CD14-positive monocyte (primary cell): ENCODE measurements at regions not wholly inside any gene's neighbourhood (a gene's known extent, or its start where the extent isn't known, plus 50 kb on each side); places are given as distances from the start of the nearest gene placed in this dataset.

Experiments
- DNase-seq, 3 donors: peaks; one replicate each; pipeline ENCODE4 v3.0.0-alpha.2; 2011 to 2022
- H2AFZ ChIP-seq: 2 replicates; pipeline ENCODE4 v1.6.0; 2012; ENCODE audit warnings: mild to moderate bottlenecking, low read depth, low read length, inconsistent platforms; ENCODE audit not compliant: insufficient read depth, poor library complexity, severe bottlenecking
- H3K27ac ChIP-seq, 2 donors: 1 replicate in 1 of 2; 2 replicates in 1 of 2; pipeline ENCODE4 v1.5.1; 2012 to 2013; ENCODE audit warnings: low read length in 2 of 2, control low read depth in 1 of 2, inconsistent platforms in 1 of 2, low read depth in 1 of 2, mild to moderate bottlenecking in 1 of 2
- H3K27me3 ChIP-seq, 2 donors: one replicate each; pipeline versions ENCODE4 v1.6.0 to v1.6.1; 2011 to 2013; ENCODE audit warnings: low read length in 2 of 2; ENCODE audit not compliant: control insufficient read depth in 2 of 2, insufficient read depth in 2 of 2
- H3K36me3 ChIP-seq, 2 donors: replicated peaks in 1 of 2; 1 replicate in 1 of 2; 2 replicates in 1 of 2; pipeline versions ENCODE4 v1.5.1 to v1.6.1; 2012 to 2013; ENCODE audit warnings: low read length in 2 of 2, control low read depth in 1 of 2, inconsistent platforms in 1 of 2, mild to moderate bottlenecking in 1 of 2; ENCODE audit not compliant: insufficient read depth in 2 of 2, control insufficient read depth in 1 of 2
- H3K4me1 ChIP-seq, 2 donors: 1 replicate in 1 of 2; 2 replicates in 1 of 2; pipeline versions ENCODE4 v1.5.1 to v1.6.1; 2012 to 2013; ENCODE audit warnings: low read length in 2 of 2, control low read depth in 1 of 2, inconsistent platforms in 1 of 2, mild to moderate bottlenecking in 1 of 2, moderate library complexity in 1 of 2; ENCODE audit not compliant: insufficient read depth in 2 of 2, control insufficient read depth in 1 of 2
- H3K4me2 ChIP-seq: replicated peaks from 2 replicates; pipeline ENCODE3; 2012; ENCODE audit warnings: low read length, moderate library complexity, mild to moderate bottlenecking; ENCODE audit not compliant: poor library complexity, severe bottlenecking; ENCODE audit errors: extremely low read depth
- H3K4me3 ChIP-seq, 3 experiments: fragments of 200-600 bp in 1 of 3; sonication (generic) in 1 of 3; replicated peaks in 1 of 3; 1 replicate in 2 of 3; 2 replicates in 1 of 3; pipeline ENCODE4 v1.5.1; 2011 to 2013; ENCODE audit warnings: low read length in 3 of 3, mild to moderate bottlenecking in 3 of 3, control low read depth in 2 of 3, low read depth in 2 of 3, inconsistent platforms in 1 of 3, moderate library complexity in 1 of 3
- H3K79me2 ChIP-seq: 2 replicates; pipeline ENCODE4 v1.6.0; 2012; ENCODE audit warnings: mild to moderate bottlenecking, control low read depth, inconsistent platforms, low read length, moderate library complexity; ENCODE audit not compliant: insufficient read depth
- H3K9ac ChIP-seq: 2 replicates; pipeline ENCODE4 v1.6.0; 2017; ENCODE audit warnings: low read length, mild to moderate bottlenecking; ENCODE audit not compliant: insufficient read depth, poor library complexity, severe bottlenecking
- H3K9me3 ChIP-seq, 2 donors: replicated peaks in 1 of 2; 1 replicate in 1 of 2; 2 replicates in 1 of 2; pipeline versions ENCODE4 v1.5.1 to v1.6.1; 2012 to 2013; ENCODE audit warnings: low read length in 2 of 2, control low read depth in 1 of 2; ENCODE audit not compliant: control insufficient read depth in 1 of 2, insufficient read depth in 1 of 2
- H4K20me1 ChIP-seq: 2 replicates; pipeline ENCODE4 v1.6.0; 2012; ENCODE audit warnings: mild to moderate bottlenecking, low read length, control low read depth, moderate library complexity; ENCODE audit not compliant: insufficient read depth
- H3K27ac Mint-ChIP-seq, 7 donors: one replicate each; pipeline ENCODE4 v1.8.0; 2020; ENCODE audit warnings: mild to moderate bottlenecking in 7 of 7, mixed read lengths in 7 of 7, moderate library complexity in 6 of 7, inconsistent platforms in 2 of 7
- H3K27me3 Mint-ChIP-seq, 3 donors: one replicate each; pipeline ENCODE4 v1.8.0; 2021 to 2022; ENCODE audit warnings: low read depth in 3 of 3, mild to moderate bottlenecking in 3 of 3, mixed read lengths in 3 of 3, moderate library complexity in 3 of 3, inconsistent platforms in 1 of 3
- H3K36me3 Mint-ChIP-seq, 2 donors: one replicate each; pipeline ENCODE4 v1.8.0; 2020; ENCODE audit warnings: mixed read lengths in 2 of 2, inconsistent platforms in 1 of 2, mild to moderate bottlenecking in 1 of 2
- H3K4me1 Mint-ChIP-seq: one replicate; pipeline ENCODE4 v1.8.0; 2020; ENCODE audit warnings: mild to moderate bottlenecking, mixed read lengths
- H3K4me3 Mint-ChIP-seq, 2 donors: one replicate each; pipeline ENCODE4 v1.8.0; 2020; ENCODE audit warnings: mild to moderate bottlenecking in 2 of 2, mixed read lengths in 2 of 2, moderate library complexity in 1 of 2
- H3K9me3 Mint-ChIP-seq, 7 donors: one replicate each; pipeline ENCODE4 v1.8.0; 2020 to 2022; ENCODE audit warnings: mixed read lengths in 7 of 7, mild to moderate bottlenecking in 6 of 7, moderate library complexity in 6 of 7, inconsistent platforms in 2 of 7
- CTCF ChIP-seq: fragments of 200-600 bp; IDR thresholded peaks from one replicate; pipeline ENCODE4 v1.8.0; 2022; ENCODE audit warnings: antibody characterized with exemption, mild to moderate bottlenecking
- WGBS: methylation state at CpG from one replicate; pipeline ENCODE4 v1.1.5; 2013; ENCODE audit warnings: missing lambda C conversion rate; ENCODE audit not compliant: insufficient coverage; 5-methylcytosine and 5-hydroxymethylcytosine counted together
- intact Hi-C, 2 donors: fragments of 100-400 bp; cut with micrococcal nuclease; formaldehyde crosslinking; loops; one replicate each; pipeline versions ENCODE4 v1.15.0 to v1.15.1; 2023

DNA sequence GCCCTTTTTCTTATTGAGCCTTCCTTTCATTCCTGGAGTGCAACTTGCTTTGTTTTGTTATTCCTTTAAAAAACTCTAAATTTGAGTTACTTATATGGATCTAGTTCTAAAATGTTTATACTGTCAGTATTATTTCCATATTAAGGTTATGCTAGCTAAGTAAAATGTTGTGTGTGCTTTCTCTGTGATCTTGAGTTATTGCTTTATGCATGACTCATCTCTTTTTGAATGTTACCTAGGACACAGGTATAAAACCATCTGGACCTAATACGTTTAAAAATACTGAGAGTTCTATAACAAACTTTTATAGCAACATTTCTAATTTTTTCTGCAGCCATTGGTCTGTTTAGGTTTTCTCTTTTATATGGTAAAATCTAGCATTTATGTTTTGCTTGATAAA is 132.8 kb upstream of the LGR5 start:
- Histone ChIP-seq H3K79me2 (no peaks in the 10 kb centered on the region), H3K4me3 (no peak overlapping the region), H3K27ac (no peak overlapping the region), H3K9ac (no peak overlapping the region), H3K36me3 (no peaks in the 10 kb centered on the region), H4K20me1 (no peaks in the 10 kb centered on the region), H2AFZ (no peak overlapping the region), H3K4me1 (no peaks in the 10 kb centered on the region), H3K27me3 (no peaks in the 10 kb centered on the region), H3K9me3 (no peaks in the 10 kb centered on the region), H3K4me2 (no peak overlapping the region)
- TF ChIP-seq CTCF, result no peak
- intact Hi-C loops, result no loop called here
- H3K27ac Mint-ChIP-seq, result no peak overlapping the region
- H3K27me3 Mint-ChIP-seq, result peaks cover 0 to 3% (median 0%) of the 10 kb centered on the region in 3 donors
- WGBS, result no CpG with 5 or more reads among the region's 1 CpG
- H3K9me3 Mint-ChIP-seq, result peaks cover 0 to 3% (median 1%) of the 10 kb centered on the region in 7 donors
- DNase-seq, result no peak
- no peaks in the 10 kb centered on the region for H3K4me1 Mint-ChIP-seq
- no peak overlapping the region for H3K4me3 Mint-ChIP-seq
- H3K36me3 Mint-ChIP-seq, result no peaks in the 10 kb centered on the region

DNA sequence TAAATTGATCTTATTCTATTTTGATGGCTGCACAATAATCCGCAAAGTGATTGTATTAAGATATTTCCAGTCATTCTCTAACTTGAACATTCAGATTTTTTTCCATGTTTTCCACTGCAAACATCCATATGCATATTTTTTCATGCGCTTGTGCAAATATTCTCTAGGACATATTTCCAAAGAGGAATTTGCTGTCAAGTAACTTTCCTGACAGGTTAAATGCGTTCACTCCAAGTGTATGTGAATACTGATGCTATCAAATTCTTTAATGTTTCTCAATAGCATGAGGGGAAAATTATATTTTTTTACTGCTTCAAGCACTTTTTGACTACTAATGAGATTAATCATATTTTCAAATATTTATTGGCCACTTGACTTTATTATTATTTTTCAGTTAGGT is 135.3 kb upstream of the LGR5 start:
- intact Hi-C loops, result no loop called here
- Histone ChIP-seq H3K27me3 (no peaks in the 10 kb centered on the region), H3K9ac (no peak overlapping the region), H4K20me1 (no peaks in the 10 kb centered on the region), H3K36me3 (no peaks in the 10 kb centered on the region), H2AFZ (no peak overlapping the region), H3K4me1 (no peaks in the 10 kb centered on the region), H3K79me2 (no peaks in the 10 kb centered on the region), H3K4me2 (no peak overlapping the region), H3K27ac (no peak overlapping the region), H3K4me3 (no peak overlapping the region), H3K9me3 (no peaks in the 10 kb centered on the region)
- WGBS, result no CpG with 5 or more reads among the region's 3 CpGs
- TF ChIP-seq CTCF, result no peak
- Mint-ChIP-seq H3K27me3 (peaks cover 0 to 2% (median 1%) of the 10 kb centered on the region in 3 donors), H3K27ac (no peak overlapping the region), H3K4me1 (no peaks in the 10 kb centered on the region), H3K4me3 (no peak overlapping the region), H3K36me3 (no peaks in the 10 kb centered on the region), H3K9me3 (peaks cover 0 to 3% (median 0%) of the 10 kb centered on the region in 7 donors)
- no peak for DNase-seq
